AG09309 (cell line): ENCODE measurements at regions not wholly inside any gene's neighbourhood (a gene's known extent, or its start where the extent isn't known, plus 50 kb on each side); places are given as distances from the start of the nearest gene placed in this dataset.
"Not testable (repeated sequence)": the region's sequence is repeated elsewhere in the genome, so short reads cannot be mapped to it uniquely, and the experiment has no call there.

Experiments
- DNase-seq: peaks from one replicate; pipeline ENCODE4 v3.0.0-alpha.2; 2010; ENCODE audit warnings: low read depth
- H3K4me3 ChIP-seq: 2 replicates; pipeline ENCODE4 v1.5.1; 2011; ENCODE audit warnings: mild to moderate bottlenecking, low read depth, low read length, moderate library complexity; ENCODE audit not compliant: control insufficient read depth
- TF ChIP-seq, protein P1 (sequence below): IDR thresholded peaks from 2 replicates; pipeline ENCODE4 v1.5.1; 2011; ENCODE audit warnings: mild to moderate bottlenecking, low read depth, low read length, inconsistent platforms; ENCODE audit not compliant: insufficient read depth, control insufficient read depth; ENCODE audit errors: missing control alignments

DNA sequence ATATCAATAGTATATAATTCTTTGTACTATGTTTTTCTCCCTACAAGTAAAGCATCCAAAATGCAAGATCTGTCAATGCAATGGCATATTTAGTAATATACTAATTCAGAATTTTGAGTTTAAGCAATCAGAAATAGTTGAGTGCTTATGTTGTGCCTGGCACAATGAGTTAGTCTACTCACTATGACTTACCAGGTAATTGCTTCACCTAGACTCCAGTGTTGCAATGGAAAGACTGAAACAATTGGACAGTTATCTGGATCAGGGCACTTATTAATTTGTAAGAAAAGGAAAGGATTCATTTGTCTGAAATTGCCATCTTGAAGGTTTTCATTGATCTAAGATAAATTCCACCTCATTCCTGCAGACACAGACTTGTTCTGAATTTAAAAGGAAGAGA, 97.6 kb upstream of the TCF4 start:
- DNase-seq, result no peak
- no peak overlapping the region for H3K4me3 ChIP-seq
- TF ChIP-seq, protein P1, sequence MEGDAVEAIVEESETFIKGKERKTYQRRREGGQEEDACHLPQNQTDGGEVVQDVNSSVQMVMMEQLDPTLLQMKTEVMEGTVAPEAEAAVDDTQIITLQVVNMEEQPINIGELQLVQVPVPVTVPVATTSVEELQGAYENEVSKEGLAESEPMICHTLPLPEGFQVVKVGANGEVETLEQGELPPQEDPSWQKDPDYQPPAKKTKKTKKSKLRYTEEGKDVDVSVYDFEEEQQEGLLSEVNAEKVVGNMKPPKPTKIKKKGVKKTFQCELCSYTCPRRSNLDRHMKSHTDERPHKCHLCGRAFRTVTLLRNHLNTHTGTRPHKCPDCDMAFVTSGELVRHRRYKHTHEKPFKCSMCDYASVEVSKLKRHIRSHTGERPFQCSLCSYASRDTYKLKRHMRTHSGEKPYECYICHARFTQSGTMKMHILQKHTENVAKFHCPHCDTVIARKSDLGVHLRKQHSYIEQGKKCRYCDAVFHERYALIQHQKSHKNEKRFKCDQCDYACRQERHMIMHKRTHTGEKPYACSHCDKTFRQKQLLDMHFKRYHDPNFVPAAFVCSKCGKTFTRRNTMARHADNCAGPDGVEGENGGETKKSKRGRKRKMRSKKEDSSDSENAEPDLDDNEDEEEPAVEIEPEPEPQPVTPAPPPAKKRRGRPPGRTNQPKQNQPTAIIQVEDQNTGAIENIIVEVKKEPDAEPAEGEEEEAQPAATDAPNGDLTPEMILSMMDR, result no peak

DNA sequence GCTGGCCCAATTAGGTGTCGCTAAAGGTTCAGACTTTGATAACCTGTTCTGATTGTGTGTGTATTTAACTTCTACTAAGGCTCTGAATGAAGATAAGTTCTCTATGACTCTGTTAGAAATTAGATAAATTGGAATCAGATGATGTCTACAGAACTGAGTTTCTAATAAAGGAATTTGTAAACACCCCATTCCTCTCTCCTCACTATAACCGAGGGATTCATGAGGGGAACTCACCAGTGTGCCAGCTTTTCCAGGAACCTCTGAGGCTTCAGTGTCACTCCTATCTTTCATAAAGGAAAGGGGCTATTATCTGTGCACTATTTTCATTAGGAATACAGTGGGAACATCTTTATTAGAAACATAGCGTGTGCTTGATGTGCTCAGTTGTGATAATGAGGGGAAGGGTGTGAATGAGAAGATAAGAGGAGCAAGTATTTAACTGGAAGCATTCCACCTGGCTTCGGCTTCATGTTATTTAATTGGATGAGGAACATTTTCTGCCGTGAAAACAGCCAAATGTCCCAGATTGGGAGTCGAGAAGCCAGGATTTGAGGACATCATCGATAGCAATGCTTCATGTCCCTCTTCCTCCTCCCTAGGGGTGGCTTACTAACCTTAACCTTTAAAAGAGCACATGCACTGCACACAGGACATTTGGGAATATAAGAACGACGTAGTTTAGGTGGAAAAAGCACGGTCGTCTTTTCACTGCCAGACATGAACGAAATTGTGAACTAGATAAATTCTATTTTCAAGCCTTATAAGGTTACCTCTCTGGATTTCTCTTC, 84.8 kb upstream of the TCF4 start:
- no peak overlapping the region for H3K4me3 ChIP-seq
- no peak for DNase-seq
- TF ChIP-seq, protein P1, result no peak

GRCh38 chr18:55665506-55665905, 77.5 kb upstream of the TCF4 start:
- TF ChIP-seq, protein P1, result no peak

DNA sequence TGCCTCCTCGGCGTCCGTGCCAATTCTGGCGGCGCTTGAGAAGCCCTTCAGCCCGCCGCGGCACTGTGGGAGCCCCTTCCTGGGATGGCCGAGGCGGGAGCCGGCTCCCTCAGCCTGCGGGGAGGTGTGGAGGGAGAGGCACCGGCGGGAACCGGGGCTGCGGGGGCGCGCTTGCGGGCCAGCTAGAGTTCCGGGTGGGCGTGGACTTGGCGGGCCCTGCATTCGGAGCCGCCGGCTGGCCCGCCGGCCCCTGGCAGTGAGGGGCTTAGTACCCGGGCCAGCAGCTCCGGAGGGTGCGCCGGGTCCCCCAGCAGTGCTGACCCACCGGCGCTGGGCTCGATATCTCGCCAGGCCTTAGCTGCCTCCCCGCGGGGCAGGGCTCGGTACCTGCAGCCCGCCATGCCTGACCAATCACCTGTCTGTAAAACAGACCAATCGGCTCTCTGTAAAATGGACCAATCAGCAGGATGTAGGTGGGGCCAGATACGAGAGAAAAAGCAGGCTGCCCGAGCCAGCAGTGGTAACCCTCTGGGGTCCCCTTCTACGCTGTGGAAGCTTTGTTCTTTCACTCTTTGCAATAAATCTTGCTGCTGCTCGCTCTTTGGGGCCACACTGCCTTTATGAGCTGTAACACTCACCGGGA, 76.9 kb upstream of the TCF4 start:
- H3K4me3 ChIP-seq, DNase-seq: not testable (repeated sequence)

More at GRCh38 chr18:55665506-55665905, 77.5 kb upstream of the TCF4 start:
- no peak overlapping the region for H3K4me3 ChIP-seq
- DNase-seq, result no peak

DNA sequence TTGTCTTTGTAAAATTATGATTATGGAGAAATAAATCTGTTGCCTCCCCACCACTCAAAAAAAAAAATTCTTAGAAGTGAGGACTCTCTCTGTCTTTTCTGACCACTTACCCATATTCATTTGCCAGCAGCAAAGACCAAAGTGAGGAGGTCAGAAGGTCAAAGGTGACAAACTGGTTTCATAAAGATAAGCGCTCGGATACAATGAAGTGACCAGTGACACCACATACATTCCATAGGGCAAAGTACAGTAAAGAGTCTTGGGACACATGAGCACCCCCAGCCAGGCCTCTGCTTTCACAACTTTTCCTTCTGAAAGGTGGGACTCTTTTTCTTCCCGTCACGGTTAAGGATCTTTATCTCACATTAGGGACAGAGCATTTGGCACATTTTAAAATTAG, 75.9 kb upstream of the TCF4 start:
- TF ChIP-seq, protein P1, result no peak
- H3K4me3 ChIP-seq, result no peak overlapping the region
- no peak for DNase-seq

- no peak overlapping the region for H3K4me3 ChIP-seq
- TF ChIP-seq, protein P1, result no peak
- DNase-seq, result no peak
These were observed 70.6 kb upstream of the TCF4 start for GRCh38 chr18:55658598-55658997.

DNA sequence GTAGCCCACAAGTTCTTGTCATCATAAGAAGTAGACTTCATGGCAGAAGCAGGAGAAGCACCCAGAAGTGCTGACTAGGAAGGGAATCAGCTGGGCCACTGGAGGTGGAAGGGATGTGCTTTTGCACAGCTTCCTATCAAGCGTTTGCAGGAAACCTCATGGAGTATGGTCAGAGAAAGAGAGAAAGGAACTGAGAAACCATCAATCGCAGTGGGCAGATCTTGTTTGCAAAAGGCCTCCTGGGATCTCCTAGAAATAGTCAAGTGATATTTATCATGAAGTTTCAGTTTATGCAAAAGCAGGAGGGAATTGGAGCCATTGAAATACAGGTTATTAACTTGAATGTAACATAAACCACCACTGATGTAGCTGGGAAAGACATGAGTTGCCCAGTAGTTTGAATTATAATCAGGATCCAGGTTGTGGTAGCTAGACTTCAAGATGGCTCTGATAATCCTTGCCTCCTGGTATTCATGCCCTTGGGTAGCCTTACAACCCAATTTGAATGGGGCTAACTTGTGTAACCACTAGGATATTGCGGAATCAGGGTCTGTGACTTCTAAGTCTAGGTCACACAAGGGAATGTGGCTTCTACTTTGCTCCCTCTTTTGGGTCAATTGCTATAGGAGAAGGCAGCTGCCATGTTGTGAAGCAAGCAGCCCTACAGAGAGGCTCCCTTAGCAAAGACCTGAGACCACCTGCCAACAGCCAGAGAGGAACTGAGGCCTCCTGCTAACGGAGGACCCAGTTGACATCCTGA, 69.8 kb upstream of the TCF4 start:
- DNase-seq, result no peak
- no peak overlapping the region for H3K4me3 ChIP-seq
- TF ChIP-seq, protein P1, result no peak
